Vagina (tissue), 2 donors: ENCODE measurements at regions not wholly inside any gene's neighbourhood (a gene's known extent, or its start where the extent isn't known, plus 50 kb on each side); places are given as distances from the start of the nearest gene placed in this dataset.

Source experiments
- POLR2AphosphoS5 ChIP-seq, 2 donors: sonication (generic); formaldehyde crosslinking; IDR thresholded peaks; one replicate each; pipeline ENCODE4 v1.9.0; 2017; ENCODE audit warnings: antibody characterized with exemption in 2 of 2, mild to moderate bottlenecking in 2 of 2, low read depth in 1 of 2; ENCODE audit not compliant: insufficient read depth in 1 of 2
- TF ChIP-seq, protein P1 (sequence below), 3 experiments: fragments of 450-650 bp in 2 of 3; fragments of 200-600 bp in 1 of 3; sonication (generic) in 1 of 3; IDR thresholded peaks; one replicate each; pipeline ENCODE4 v1.5.1; 2017 to 2019; ENCODE audit warnings: antibody characterized with exemption in 3 of 3, mild to moderate bottlenecking in 2 of 3, moderate library complexity in 2 of 3

GRCh38 chr2:143877056-143877455 is 642.9 kb downstream of the ZEB2 start:
- TF ChIP-seq, protein P1, sequence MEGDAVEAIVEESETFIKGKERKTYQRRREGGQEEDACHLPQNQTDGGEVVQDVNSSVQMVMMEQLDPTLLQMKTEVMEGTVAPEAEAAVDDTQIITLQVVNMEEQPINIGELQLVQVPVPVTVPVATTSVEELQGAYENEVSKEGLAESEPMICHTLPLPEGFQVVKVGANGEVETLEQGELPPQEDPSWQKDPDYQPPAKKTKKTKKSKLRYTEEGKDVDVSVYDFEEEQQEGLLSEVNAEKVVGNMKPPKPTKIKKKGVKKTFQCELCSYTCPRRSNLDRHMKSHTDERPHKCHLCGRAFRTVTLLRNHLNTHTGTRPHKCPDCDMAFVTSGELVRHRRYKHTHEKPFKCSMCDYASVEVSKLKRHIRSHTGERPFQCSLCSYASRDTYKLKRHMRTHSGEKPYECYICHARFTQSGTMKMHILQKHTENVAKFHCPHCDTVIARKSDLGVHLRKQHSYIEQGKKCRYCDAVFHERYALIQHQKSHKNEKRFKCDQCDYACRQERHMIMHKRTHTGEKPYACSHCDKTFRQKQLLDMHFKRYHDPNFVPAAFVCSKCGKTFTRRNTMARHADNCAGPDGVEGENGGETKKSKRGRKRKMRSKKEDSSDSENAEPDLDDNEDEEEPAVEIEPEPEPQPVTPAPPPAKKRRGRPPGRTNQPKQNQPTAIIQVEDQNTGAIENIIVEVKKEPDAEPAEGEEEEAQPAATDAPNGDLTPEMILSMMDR (IDR thresholded peaks at IDR 0.05): no peak
- no peak for TF ChIP-seq POLR2AphosphoS5 (IDR thresholded peaks at IDR 0.05; ENCODE audit: insufficient read depth in 1 of 2, low read depth in 1 of 2)
